GM12878 (cell line): ENCODE measurements at regions not wholly inside any gene's neighbourhood (a gene's known extent, or its start where the extent isn't known, plus 50 kb on each side); places are given as distances from the start of the nearest gene placed in this dataset.

ENCODE experiments used
- CEBPB ChIP-seq, 2 experiments: fragments of 150-350 bp in 1 of 2; IDR thresholded peaks; 2 replicates each; pipeline ENCODE4 v1.6.1; 2012 to 2014; ENCODE audit warnings: low read depth in 2 of 2, low read length in 2 of 2, borderline replicate concordance in 1 of 2, inconsistent platforms in 1 of 2
- CTCF ChIP-seq, 3 experiments: IDR thresholded peaks in 2 of 3; conservative IDR thresholded peaks in 1 of 3; 2 replicates each; pipeline ENCODE4 v1.5.1; 2011; ENCODE audit warnings: low read depth in 3 of 3, low read length in 3 of 3, mild to moderate bottlenecking in 3 of 3, control low read depth in 2 of 3, moderate library complexity in 2 of 3, inconsistent platforms in 1 of 3, mixed read lengths in 1 of 3; ENCODE audit not compliant: control insufficient read depth in 2 of 3, insufficient read depth in 1 of 3; ENCODE audit errors: extremely low read depth in 1 of 3
- HSF1 ChIP-seq: fragments of 150-350 bp; IDR thresholded peaks from 2 replicates; pipeline ENCODE4 v1.6.1; 2014; ENCODE audit warnings: mild to moderate bottlenecking, low read depth, low read length
- SIN3A ChIP-seq: IDR thresholded peaks from 2 replicates; pipeline ENCODE4 v1.6.1; 2012; ENCODE audit warnings: low read depth, low read length, improper control_type of control experiment

- TF ChIP-seq SIN3A: no peak
- TF ChIP-seq CTCF (IDR thresholded peaks at IDR 0.05 in 2 of 3, conservative IDR thresholded peaks at IDR 0.05 in 1 of 3; ENCODE audit: control insufficient read depth in 2 of 3, extremely low read depth in 1 of 3, insufficient read depth in 1 of 3, low read depth in 3 of 3, low read length in 3 of 3): no peak
- no peak for TF ChIP-seq HSF1
- no peak for TF ChIP-seq CEBPB (IDR thresholded peaks at IDR 0.05; ENCODE audit: borderline replicate concordance in 1 of 2, low read depth in 2 of 2, low read length in 2 of 2)
These were observed 418.1 kb upstream of the CDH20 start for GRCh38 chr18:60915160-60915559.
